Activated CD8-positive, alpha-beta memory T cell treated with anti-CD3 and anti-CD28 coated beads for 1 hour (primary cell): ENCODE measurements at regions not wholly inside any gene's neighbourhood (a gene's known extent, or its start where the extent isn't known, plus 50 kb on each side); places are given as distances from the start of the nearest gene placed in this dataset.

Experiments used
- DNase-seq, 2 donors: peaks; one replicate each; pipeline ENCODE4 v3.0.0-alpha.2; 2020; ENCODE audit warnings: low read depth in 1 of 2; ENCODE audit errors: extremely low read depth in 1 of 2

- no peak for DNase-seq
These were observed 66.7 kb upstream of the EZH2 start for GRCh38 chr7:148950806-148951205.

GRCh38 chr7:148944935-148945934 is 61.1 kb upstream of the EZH2 start:
- no peak for DNase-seq

GRCh38 chr7:148941598-148942275 is 57.6 kb upstream of the EZH2 start:
- DNase-seq = peak in 1 of 2 donors; percentile 28

GRCh38 chr7:148940702-148941597 is 56.9 kb upstream of the EZH2 start:
- peak in 1 of 2 donors; percentile 41 for DNase-seq

GRCh38 chr7:148939128-148939755 is 55.2 kb upstream of the EZH2 start:
- no peak for DNase-seq

- no peak for DNase-seq
These were observed 51.4 kb upstream of the EZH2 start for GRCh38 chr7:148935451-148935850.
